ENCODE measurements at regions not wholly inside any gene's neighbourhood (a gene's known extent, or its start where the extent isn't known, plus 50 kb on each side); places are given as distances from the start of the nearest gene placed in this dataset.
"Not testable (repeated sequence)": the region's sequence is repeated elsewhere in the genome, so short reads cannot be mapped to it uniquely, and the experiment has no call there.

DNA sequence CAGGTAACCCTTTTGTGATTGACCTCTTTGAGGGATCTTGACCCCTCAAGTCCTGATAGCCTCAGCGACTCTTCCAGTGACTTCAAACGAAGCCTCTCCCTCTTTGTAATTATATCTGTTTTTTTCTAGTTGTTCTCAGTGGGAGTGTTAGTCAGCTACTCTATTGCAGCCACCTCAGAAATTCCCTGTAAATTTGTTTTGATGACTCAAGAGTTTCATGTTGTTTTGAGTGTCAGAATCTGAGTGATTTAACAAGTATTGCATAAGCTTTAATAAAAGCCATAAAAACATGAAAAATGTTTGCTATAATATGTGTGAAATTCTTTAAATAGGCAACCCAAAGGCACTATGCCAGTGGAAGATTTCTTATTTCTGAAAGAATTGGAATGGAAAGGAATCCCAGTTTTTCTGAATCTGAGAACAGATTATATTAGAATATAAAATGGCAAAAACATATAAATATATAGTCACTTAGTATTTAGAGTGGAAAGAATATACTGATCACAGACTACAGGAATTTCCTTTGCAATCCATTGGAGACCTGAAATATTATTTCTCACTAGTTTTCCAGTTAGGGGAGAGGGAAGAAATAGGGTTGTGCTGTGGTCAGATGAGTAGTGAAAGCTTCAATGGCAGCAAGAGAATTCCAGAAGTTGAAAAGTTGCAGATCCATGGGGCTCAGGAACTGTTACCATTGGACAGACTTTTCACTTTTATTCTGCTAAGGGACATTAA is 94.4 kb upstream of the SEMA3C start:
- H3K27me3 ChIP-seq: no peaks in the 10 kb centered on the region
- no peak overlapping the region for H3K27ac ChIP-seq
- no peak overlapping the region for H3K9ac ChIP-seq
- H3K36me3 ChIP-seq: no peaks in the 10 kb centered on the region
- no peak overlapping the region for H3K4me3 ChIP-seq
- no peak for TF ChIP-seq Cebpa-rat (IDR thresholded peaks at IDR 0.05)
- no peaks in the 10 kb centered on the region for H3K9me3 ChIP-seq (replicated peaks in 1 of 11)
- H4K20me1 ChIP-seq: no peaks in the 10 kb centered on the region
- no peak overlapping the region for H3K4me2 ChIP-seq
- no peaks in the 10 kb centered on the region for H3K4me1 ChIP-seq

DNA sequence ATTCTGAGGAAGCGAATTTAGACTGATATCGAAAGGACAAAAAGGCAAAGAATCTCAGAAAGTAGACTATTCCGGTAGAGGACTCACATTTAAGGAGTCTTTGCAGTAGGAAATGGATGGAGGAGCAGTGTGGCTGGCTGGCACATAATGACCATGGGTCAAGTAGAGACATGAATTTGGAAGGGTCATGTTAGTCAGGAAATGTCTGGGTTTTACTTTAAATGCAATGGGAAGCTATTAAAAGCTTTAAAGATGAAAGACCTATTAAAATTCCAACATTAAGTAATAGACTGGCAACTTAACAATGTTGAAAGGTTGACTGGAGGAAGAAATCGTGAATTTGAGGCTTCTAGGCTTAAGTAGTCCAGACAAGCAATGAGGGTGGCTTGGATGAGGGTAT is 90.0 kb upstream of the SEMA3C start:
- Histone ChIP-seq H3K9ac (no peak overlapping the region), H3K27ac (no peak overlapping the region), H3K4me2 (no peak overlapping the region), H3K36me3 (no peaks in the 10 kb centered on the region), H3K4me3 (no peak overlapping the region), H4K20me1 (no peaks in the 10 kb centered on the region), H3K27me3 (no peaks in the 10 kb centered on the region), H3K9me3 (replicated peaks in 1 of 11) (no peaks in the 10 kb centered on the region), H3K4me1 (no peaks in the 10 kb centered on the region)
- TF ChIP-seq Cebpa-rat (IDR thresholded peaks at IDR 0.05): no peak

DNA sequence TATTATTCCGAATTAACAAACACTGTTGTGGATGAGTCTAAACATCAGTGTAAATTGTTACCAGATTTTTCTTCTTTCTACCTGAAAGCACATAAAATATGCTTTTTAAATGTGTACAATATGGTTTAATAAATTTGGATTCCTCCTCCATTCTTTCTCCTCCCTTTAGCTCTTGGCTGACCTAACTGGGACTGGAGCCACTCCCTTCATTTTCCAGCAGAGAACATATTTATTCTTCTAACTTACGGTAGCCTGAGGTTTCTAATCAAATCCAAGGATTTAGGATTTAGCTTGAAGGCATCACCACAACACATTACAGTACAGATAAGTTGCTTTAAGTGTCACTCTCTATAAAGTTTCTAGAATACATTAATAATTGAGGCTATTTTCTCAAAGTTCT is 88.2 kb upstream of the SEMA3C start:
- H3K9ac ChIP-seq: no peak overlapping the region
- H3K27ac ChIP-seq: no peak overlapping the region
- TF ChIP-seq Cebpa-rat (IDR thresholded peaks at IDR 0.05): no peak
- no peak overlapping the region for H3K4me2 ChIP-seq
- no peaks in the 10 kb centered on the region for H3K27me3 ChIP-seq
- H4K20me1 ChIP-seq: no peaks in the 10 kb centered on the region
- no peaks in the 10 kb centered on the region for H3K9me3 ChIP-seq (replicated peaks in 1 of 11)
- H3K4me1 ChIP-seq: no peaks in the 10 kb centered on the region
- no peak overlapping the region for H3K4me3 ChIP-seq
- H3K36me3 ChIP-seq: no peaks in the 10 kb centered on the region

- Histone ChIP-seq H3K27me3 (no peaks in the 10 kb centered on the region), H3K4me2 (no peak overlapping the region), H3K4me1 (no peaks in the 10 kb centered on the region), H3K27ac (no peak overlapping the region), H3K9me3 (replicated peaks in 1 of 11) (no peaks in the 10 kb centered on the region), H4K20me1 (no peaks in the 10 kb centered on the region), H3K36me3 (no peaks in the 10 kb centered on the region), H3K9ac (no peak overlapping the region), H3K4me3 (no peak overlapping the region)
- no peak for TF ChIP-seq Cebpa-rat (IDR thresholded peaks at IDR 0.05)
Observed at GRCh38 chr7:81005254-81005653, 86.4 kb upstream of the SEMA3C start.

DNA sequence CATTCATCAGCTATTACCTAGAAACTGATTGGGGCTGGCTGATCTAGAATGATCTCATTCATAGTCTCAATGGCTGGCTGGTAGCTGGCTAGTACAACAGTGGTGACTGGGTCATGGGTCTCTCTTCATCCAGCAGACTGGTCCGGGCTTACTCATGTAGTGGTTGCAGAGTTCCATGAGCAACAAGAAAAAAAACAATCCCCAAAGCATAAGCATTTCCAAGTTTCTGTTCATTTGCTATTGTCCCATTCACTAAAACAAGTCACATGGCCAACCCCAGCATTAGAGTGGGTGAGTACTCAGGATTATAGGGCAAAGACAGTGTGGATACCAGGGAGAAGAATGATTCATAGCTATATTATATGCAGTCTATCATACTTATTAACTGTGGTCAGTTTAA is 85.2 kb upstream of the SEMA3C start:
- no peaks in the 10 kb centered on the region for H3K9me3 ChIP-seq (replicated peaks in 1 of 11)
- H3K27ac ChIP-seq: no peak overlapping the region
- TF ChIP-seq Cebpa-rat (IDR thresholded peaks at IDR 0.05): no peak
- H3K4me3 ChIP-seq: no peak overlapping the region
- H3K4me2 ChIP-seq: no peak overlapping the region
- no peaks in the 10 kb centered on the region for H3K36me3 ChIP-seq
- H3K27me3 ChIP-seq: no peaks in the 10 kb centered on the region
- H4K20me1 ChIP-seq: no peaks in the 10 kb centered on the region
- H3K4me1 ChIP-seq: no peaks in the 10 kb centered on the region
- H3K9ac ChIP-seq: no peak overlapping the region

GRCh38 chr7:81003326-81003725 is 84.5 kb upstream of the SEMA3C start:
- Histone ChIP-seq H3K36me3 (no peaks in the 10 kb centered on the region), H3K4me2 (no peak overlapping the region), H4K20me1 (no peaks in the 10 kb centered on the region), H3K9ac (no peak overlapping the region), H3K27me3 (no peaks in the 10 kb centered on the region), H3K9me3 (replicated peaks in 1 of 11) (no peaks in the 10 kb centered on the region), H3K4me3 (no peak overlapping the region), H3K4me1 (no peaks in the 10 kb centered on the region), H3K27ac (no peak overlapping the region)
- no peak for TF ChIP-seq Cebpa-rat (IDR thresholded peaks at IDR 0.05)

DNA sequence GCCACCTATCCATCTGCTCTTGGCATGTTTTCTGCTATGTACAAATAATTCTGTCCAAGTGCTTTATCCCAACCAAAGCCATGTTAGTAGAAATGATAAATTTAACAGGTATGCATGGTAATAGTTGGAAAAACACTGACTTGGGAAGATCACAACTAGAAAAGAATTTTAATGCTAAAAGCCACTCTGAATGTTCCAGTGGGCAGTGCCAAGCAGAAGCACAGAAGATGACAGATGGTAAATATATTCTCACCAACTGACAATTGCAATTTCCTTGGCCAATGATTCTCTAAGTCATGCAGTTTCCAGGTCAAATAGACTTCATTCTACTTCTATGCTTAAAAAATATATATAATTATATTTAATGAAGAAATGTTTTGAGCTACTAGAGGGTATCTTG is 83.6 kb upstream of the SEMA3C start:
- no peak for TF ChIP-seq Cebpa-rat (IDR thresholded peaks at IDR 0.05)
- no peak overlapping the region for H3K4me2 ChIP-seq
- no peaks in the 10 kb centered on the region for H3K27me3 ChIP-seq
- H3K9me3 ChIP-seq (replicated peaks in 1 of 11): no peaks in the 10 kb centered on the region
- H4K20me1 ChIP-seq: no peaks in the 10 kb centered on the region
- no peaks in the 10 kb centered on the region for H3K4me1 ChIP-seq
- H3K36me3 ChIP-seq: no peaks in the 10 kb centered on the region
- H3K4me3 ChIP-seq: no peak overlapping the region
- H3K9ac ChIP-seq: no peak overlapping the region
- no peak overlapping the region for H3K27ac ChIP-seq

- Histone ChIP-seq H3K9ac (no peak overlapping the region), H3K4me1 (no peaks in the 10 kb centered on the region), H3K36me3 (no peaks in the 10 kb centered on the region), H3K4me3 (no peak overlapping the region), H3K9me3 (replicated peaks in 1 of 11) (no peaks in the 10 kb centered on the region; a peak in 1 of 22 replicates), H3K27me3 (no peaks in the 10 kb centered on the region), H4K20me1 (no peaks in the 10 kb centered on the region), H3K4me2 (no peak overlapping the region), H3K27ac (no peak overlapping the region)
- TF ChIP-seq Cebpa-rat (IDR thresholded peaks at IDR 0.05): no peak
Observed at GRCh38 chr7:80999771-81000170, 80.9 kb upstream of the SEMA3C start.

DNA sequence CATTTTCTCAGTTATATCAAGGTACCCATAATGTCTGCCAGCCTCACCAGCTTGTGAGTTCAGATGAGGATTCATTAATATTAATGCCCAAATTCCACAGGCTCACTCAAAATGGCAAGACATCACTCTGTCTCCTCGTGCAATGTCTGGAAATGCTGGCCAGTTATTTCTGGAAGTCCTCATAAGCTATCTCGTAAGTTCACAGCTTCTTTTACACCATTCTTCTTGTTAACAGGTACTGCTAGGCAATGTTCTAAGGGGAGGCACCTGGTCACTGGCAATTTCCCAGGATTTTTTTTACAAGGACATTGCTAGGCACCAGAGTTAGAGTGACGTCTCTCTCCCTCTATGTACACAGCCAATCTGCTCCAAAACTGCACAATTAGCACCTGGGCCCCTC is 80.2 kb upstream of the SEMA3C start:
- Histone ChIP-seq H3K27ac (no peak overlapping the region), H4K20me1 (no peaks in the 10 kb centered on the region), H3K4me1 (no peaks in the 10 kb centered on the region)

DNA sequence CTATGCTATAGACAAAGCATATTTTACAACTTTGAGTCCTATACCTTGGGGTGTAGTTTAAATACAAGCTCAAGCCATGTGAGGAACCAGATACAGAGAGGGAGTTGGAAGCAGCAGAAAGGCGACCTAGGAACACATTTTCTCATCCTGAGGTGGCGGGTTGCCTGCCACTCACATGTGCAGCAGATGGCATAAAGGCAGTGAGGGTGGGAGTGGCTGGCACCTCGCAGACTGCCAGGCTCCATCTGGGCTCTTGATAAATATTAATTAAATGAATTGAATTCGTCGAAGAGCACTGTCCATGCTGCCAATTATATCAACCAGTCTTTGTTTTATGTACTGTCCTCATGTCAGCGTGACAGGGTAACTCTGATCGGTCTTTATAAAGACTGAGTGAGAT is 79.0 kb upstream of the SEMA3C start:
- Histone ChIP-seq H3K9ac (no peak overlapping the region), H4K20me1 (no peaks in the 10 kb centered on the region), H3K27ac (no peak overlapping the region), H3K36me3 (no peaks in the 10 kb centered on the region), H3K4me3 (no peak overlapping the region), H3K27me3 (no peaks in the 10 kb centered on the region), H3K9me3 (replicated peaks in 1 of 11) (no peaks in the 10 kb centered on the region; a peak in 1 of 22 replicates), H3K4me1 (no peaks in the 10 kb centered on the region), H3K4me2 (no peak overlapping the region)
- no peak for TF ChIP-seq Cebpa-rat (IDR thresholded peaks at IDR 0.05)

More for the DNA sequence above, 80.2 kb upstream of the SEMA3C start:
- Histone ChIP-seq H3K4me2 (no peak overlapping the region), H3K27me3 (no peaks in the 10 kb centered on the region), H3K36me3 (no peaks in the 10 kb centered on the region), H3K4me3 (no peak overlapping the region), H3K9ac (no peak overlapping the region), H3K9me3 (replicated peaks in 1 of 11) (no peaks in the 10 kb centered on the region; a peak in 1 of 22 replicates)
- no peak for TF ChIP-seq Cebpa-rat (IDR thresholded peaks at IDR 0.05)

- H4K20me1 ChIP-seq; H3K9me3 ChIP-seq (replicated peaks in 1 of 11); H3K27me3 ChIP-seq; H3K9ac ChIP-seq; H3K4me3 ChIP-seq; H3K36me3 ChIP-seq; H3K27ac ChIP-seq; H3K4me1 ChIP-seq; H3K4me2 ChIP-seq: not testable (repeated sequence)
Observed at GRCh38 chr7:80996236-80996635, 77.4 kb upstream of the SEMA3C start.
